ENCODE measurements at regions not wholly inside any gene's neighbourhood (a gene's known extent, or its start where the extent isn't known, plus 50 kb on each side); places are given as distances from the start of the nearest gene placed in this dataset.

DNA sequence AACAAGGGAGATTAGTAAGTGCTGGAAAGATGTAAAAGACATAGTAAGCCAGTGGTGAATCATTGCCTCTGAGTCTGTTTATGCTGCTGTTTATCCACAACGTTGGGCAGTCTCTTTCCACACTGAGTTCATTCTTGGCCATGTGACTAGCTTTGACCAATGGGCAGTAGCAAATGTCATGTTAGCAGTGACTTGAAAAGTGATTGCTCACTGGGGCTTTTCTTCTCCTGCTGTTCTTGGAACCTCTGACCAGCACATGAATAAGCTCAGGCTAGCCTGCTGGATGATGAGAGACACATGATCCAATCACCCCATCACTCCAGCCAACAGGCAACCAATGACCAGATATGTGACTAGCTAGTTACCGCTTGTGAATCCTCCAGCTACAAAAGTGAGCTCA is 360.4 kb downstream of the SLC4A3 start:
- TF ChIP-seq PHF8 (IDR thresholded peaks at IDR 0.05; ENCODE audit: borderline replicate concordance, low read length), result no peak
- TF ChIP-seq ZNF124 (CRISPR knock-in tag; IDR thresholded peaks at IDR 0.05), result no peak
- TF ChIP-seq TCF7L2 (IDR thresholded peaks at IDR 0.05; ENCODE audit: low read depth, low read length), result no peak
- no peak for TF ChIP-seq ZNF324 (CRISPR knock-in tag; IDR thresholded peaks at IDR 0.05)
- TF ChIP-seq ZNF121 (CRISPR knock-in tag; conservative IDR thresholded peaks at IDR 0.05), result no peak
- TF ChIP-seq CREB1 (IDR thresholded peaks at IDR 0.05), result no peak
- TF ChIP-seq CREB1 (CRISPR knock-in tag; IDR thresholded peaks at IDR 0.05), result no peak
- TF ChIP-seq, protein P1, sequence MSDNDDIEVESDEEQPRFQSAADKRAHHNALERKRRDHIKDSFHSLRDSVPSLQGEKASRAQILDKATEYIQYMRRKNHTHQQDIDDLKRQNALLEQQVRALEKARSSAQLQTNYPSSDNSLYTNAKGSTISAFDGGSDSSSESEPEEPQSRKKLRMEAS (CRISPR knock-in tag; IDR thresholded peaks at IDR 0.05), result no peak
- TF ChIP-seq RAD51 (IDR thresholded peaks at IDR 0.05; ENCODE audit: borderline replicate concordance, low read depth), result no peak
- no peak for TF ChIP-seq GTF2E2 (tag; IDR thresholded peaks at IDR 0.05)
- TF ChIP-seq, protein P2, sequence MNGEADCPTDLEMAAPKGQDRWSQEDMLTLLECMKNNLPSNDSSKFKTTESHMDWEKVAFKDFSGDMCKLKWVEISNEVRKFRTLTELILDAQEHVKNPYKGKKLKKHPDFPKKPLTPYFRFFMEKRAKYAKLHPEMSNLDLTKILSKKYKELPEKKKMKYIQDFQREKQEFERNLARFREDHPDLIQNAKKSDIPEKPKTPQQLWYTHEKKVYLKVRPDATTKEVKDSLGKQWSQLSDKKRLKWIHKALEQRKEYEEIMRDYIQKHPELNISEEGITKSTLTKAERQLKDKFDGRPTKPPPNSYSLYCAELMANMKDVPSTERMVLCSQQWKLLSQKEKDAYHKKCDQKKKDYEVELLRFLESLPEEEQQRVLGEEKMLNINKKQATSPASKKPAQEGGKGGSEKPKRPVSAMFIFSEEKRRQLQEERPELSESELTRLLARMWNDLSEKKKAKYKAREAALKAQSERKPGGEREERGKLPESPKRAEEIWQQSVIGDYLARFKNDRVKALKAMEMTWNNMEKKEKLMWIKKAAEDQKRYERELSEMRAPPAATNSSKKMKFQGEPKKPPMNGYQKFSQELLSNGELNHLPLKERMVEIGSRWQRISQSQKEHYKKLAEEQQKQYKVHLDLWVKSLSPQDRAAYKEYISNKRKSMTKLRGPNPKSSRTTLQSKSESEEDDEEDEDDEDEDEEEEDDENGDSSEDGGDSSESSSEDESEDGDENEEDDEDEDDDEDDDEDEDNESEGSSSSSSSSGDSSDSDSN (IDR thresholded peaks at IDR 0.05; ENCODE audit: borderline replicate concordance in 1 of 2, low read depth in 2 of 2, low read length in 2 of 2), result no peak

All from K562 (cell line).